Fibroblast of the aortic adventitia (primary cell): ENCODE measurements at regions not wholly inside any gene's neighbourhood (a gene's known extent, or its start where the extent isn't known, plus 50 kb on each side); places are given as distances from the start of the nearest gene placed in this dataset. TPM values are rescaled to one million over a fixed set of nuclear protein-coding genes. Genes with fewer than 3 reads are reported as not detected.

Experiments used
- DNase-seq: peaks from one replicate; pipeline ENCODE4 v3.0.0-alpha.2; 2010; ENCODE audit warnings: low read depth
- H3K4me3 ChIP-seq: 2 replicates; pipeline ENCODE4 v1.5.1; 2011; ENCODE audit warnings: low read depth, mild to moderate bottlenecking, control low read depth, low read length, moderate library complexity
- small RNA-seq: library from RNA; depleted of rRNA; stranded (forward); fragments of <200 nt; gene quantifications from one replicate; pipeline ENCODE3, GENCODE V24; 2012
- TF ChIP-seq, protein P1 (sequence below): IDR thresholded peaks from 2 replicates; pipeline ENCODE4 v1.5.1; 2011; ENCODE audit warnings: mild to moderate bottlenecking, low read length, control low read depth, inconsistent platforms; ENCODE audit not compliant: insufficient read depth

DNA sequence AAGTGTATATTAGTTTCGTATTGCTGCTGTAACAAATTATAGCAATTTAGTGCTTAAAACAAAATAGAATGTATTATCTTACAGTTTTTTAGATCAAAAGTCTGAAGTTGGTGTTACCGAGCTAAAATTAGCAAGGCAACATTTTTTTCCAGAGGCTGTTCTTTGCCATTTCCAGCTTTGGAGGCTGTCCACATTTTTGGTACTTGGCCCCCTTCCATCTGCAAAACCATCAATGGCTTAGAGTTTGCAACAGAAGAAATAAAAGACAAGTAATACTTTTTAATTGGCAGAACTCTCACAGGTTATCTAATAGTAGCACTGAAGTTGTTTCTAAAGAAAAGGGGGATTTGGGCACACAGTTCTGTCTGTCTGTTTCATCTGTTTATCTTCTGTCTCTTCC is 1248.5 kb downstream of the ROBO1 start:
- H3K4me3 ChIP-seq: no peak overlapping the region
- no peak for DNase-seq
- TF ChIP-seq, protein P1, sequence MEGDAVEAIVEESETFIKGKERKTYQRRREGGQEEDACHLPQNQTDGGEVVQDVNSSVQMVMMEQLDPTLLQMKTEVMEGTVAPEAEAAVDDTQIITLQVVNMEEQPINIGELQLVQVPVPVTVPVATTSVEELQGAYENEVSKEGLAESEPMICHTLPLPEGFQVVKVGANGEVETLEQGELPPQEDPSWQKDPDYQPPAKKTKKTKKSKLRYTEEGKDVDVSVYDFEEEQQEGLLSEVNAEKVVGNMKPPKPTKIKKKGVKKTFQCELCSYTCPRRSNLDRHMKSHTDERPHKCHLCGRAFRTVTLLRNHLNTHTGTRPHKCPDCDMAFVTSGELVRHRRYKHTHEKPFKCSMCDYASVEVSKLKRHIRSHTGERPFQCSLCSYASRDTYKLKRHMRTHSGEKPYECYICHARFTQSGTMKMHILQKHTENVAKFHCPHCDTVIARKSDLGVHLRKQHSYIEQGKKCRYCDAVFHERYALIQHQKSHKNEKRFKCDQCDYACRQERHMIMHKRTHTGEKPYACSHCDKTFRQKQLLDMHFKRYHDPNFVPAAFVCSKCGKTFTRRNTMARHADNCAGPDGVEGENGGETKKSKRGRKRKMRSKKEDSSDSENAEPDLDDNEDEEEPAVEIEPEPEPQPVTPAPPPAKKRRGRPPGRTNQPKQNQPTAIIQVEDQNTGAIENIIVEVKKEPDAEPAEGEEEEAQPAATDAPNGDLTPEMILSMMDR: no peak

DNA sequence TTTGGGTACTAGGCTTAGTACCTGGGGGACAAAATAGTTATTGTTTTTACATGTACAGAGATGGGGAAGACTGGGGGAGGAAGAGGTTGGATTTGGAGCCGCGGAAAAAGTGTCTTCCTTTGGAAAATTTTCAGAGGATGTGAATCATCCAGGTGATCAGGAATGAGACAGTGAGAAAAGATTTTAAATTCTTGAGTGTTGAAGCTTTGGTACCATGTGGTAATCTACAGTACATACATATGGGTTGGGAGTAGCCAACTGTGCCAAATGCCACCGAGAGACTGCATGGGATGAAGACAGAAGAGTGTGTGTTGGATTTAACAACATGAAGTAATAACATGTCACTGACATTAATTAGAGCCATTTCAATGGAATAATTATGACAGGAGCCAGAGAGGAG is 1238.2 kb downstream of the ROBO1 start:
- TF ChIP-seq, protein P1: no peak
- H3K4me3 ChIP-seq: no peak overlapping the region
- DNase-seq: no peak

DNA sequence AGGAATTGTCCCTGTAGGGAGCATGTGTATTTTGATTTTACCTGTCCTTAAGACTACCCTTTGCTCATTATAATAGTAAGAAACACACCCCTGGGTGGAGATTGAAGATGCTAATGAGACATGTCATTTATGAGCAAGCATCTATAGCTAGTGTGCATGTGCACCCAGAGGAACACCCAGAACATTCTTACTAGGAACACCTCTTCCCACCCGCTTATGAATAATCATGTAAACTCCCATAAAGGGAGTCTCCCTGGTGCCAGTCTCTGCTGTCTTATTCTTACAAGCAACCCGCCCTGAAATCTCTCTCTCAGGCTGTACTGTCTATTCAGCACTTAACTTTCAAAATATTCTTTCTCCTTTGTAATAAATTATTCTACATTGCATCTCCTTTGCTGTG is 1227.3 kb downstream of the ROBO1 start:
- H3K4me3 ChIP-seq: no peak overlapping the region
- no peak for DNase-seq
- TF ChIP-seq, protein P1: no peak

DNA sequence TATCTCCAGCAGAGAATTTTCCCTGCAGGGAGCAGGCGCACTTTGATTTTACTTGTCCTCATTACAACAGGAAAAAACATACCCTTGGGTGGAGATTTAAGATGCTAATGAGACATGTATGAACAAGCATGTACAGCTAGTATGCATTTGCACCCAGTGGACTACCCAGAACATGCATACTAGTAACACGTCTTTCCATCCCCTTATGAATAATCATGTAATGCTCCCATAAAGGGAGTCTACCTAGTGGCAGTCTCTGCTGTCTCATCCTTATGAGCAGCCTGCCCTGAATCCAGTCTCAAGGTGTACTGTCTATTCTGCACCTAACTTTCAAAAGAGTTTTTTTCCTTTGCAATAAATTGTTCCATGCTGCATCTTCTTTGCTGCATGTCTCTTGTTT is 1222.0 kb downstream of the ROBO1 start:
- TF ChIP-seq, protein P1: no peak
- no peak for DNase-seq
- H3K4me3 ChIP-seq: no peak overlapping the region

Small RNA genes lying in the stretch of these regions (small RNA-seq; reads per million reads assigned to genes)
- gene RN7SKP61 (not detected), gene RN7SL647P (not detected), gene RNU6-217P (not detected)
